AG09309 (cell line): ENCODE measurements at regions not wholly inside any gene's neighbourhood (a gene's known extent, or its start where the extent isn't known, plus 50 kb on each side); places are given as distances from the start of the nearest gene placed in this dataset.

Source experiments
- DNase-seq: peaks from one replicate; pipeline ENCODE4 v3.0.0-alpha.2; 2010; ENCODE audit warnings: low read depth
- H3K4me3 ChIP-seq: 2 replicates; pipeline ENCODE4 v1.5.1; 2011; ENCODE audit warnings: mild to moderate bottlenecking, low read depth, low read length, moderate library complexity; ENCODE audit not compliant: control insufficient read depth
- CTCF ChIP-seq: IDR thresholded peaks from 2 replicates; pipeline ENCODE4 v1.5.1; 2011; ENCODE audit warnings: mild to moderate bottlenecking, low read depth, low read length, inconsistent platforms; ENCODE audit not compliant: insufficient read depth, control insufficient read depth; ENCODE audit errors: missing control alignments

GRCh38 chr4:171599628-171600027, 213.6 kb upstream of the GALNTL6 start:
- no peak overlapping the region for H3K4me3 ChIP-seq
- DNase-seq: no peak

GRCh38 chr4:171594293-171594692, 218.9 kb upstream of the GALNTL6 start:
- DNase-seq: no peak
- no peak for TF ChIP-seq CTCF
- H3K4me3 ChIP-seq: no peak overlapping the region

More at GRCh38 chr4:171599628-171600027, 213.6 kb upstream of the GALNTL6 start:
- TF ChIP-seq CTCF: no peak

- H3K4me3 ChIP-seq: no peak overlapping the region
- DNase-seq: no peak
- no peak for TF ChIP-seq CTCF
Observed at GRCh38 chr4:171590716-171591115, 222.5 kb upstream of the GALNTL6 start.

GRCh38 chr4:171588764-171589163, 224.4 kb upstream of the GALNTL6 start:
- DNase-seq: no peak
- no peak overlapping the region for H3K4me3 ChIP-seq
- TF ChIP-seq CTCF: no peak

- no peak for TF ChIP-seq CTCF
- H3K4me3 ChIP-seq: no peak overlapping the region
- DNase-seq: no peak
Observed at GRCh38 chr4:171588051-171588545, 225.1 kb upstream of the GALNTL6 start.

- no peak for DNase-seq
- no peak for TF ChIP-seq CTCF
- H3K4me3 ChIP-seq: no peak overlapping the region
Observed at GRCh38 chr4:171583790-171584189, 229.4 kb upstream of the GALNTL6 start.
